GM13977 (cell line): ENCODE measurements at regions not wholly inside any gene's neighbourhood (a gene's known extent, or its start where the extent isn't known, plus 50 kb on each side); places are given as distances from the start of the nearest gene placed in this dataset.
"Not testable (repeated sequence)": the region's sequence is repeated elsewhere in the genome, so short reads cannot be mapped to it uniquely, and the experiment has no call there.

ENCODE experiments used
- DNase-seq: peaks from one replicate; pipeline ENCODE4 v3.0.0; 2012; ENCODE audit warnings: low spot score
- in situ Hi-C: fragments of 300-500 bp; cut with MboI; formaldehyde crosslinking; loops from one replicate; pipeline ENCODE4 v1.12.0; 2022; ENCODE audit warnings: low sequenced_read_pairs, low pct_unique_long_range_greater_than_20kb, mixed read lengths, inconsistent platforms; ENCODE audit not compliant: unreplicated experiment
- TF ChIP-seq, protein P1 (sequence below): IDR thresholded peaks from 2 replicates; pipeline ENCODE4 v1.5.1; 2012; ENCODE audit warnings: mild to moderate bottlenecking, control low read depth; ENCODE audit not compliant: insufficient read depth; ENCODE audit errors: extremely low read depth, missing control alignments

- TF ChIP-seq, protein P1, sequence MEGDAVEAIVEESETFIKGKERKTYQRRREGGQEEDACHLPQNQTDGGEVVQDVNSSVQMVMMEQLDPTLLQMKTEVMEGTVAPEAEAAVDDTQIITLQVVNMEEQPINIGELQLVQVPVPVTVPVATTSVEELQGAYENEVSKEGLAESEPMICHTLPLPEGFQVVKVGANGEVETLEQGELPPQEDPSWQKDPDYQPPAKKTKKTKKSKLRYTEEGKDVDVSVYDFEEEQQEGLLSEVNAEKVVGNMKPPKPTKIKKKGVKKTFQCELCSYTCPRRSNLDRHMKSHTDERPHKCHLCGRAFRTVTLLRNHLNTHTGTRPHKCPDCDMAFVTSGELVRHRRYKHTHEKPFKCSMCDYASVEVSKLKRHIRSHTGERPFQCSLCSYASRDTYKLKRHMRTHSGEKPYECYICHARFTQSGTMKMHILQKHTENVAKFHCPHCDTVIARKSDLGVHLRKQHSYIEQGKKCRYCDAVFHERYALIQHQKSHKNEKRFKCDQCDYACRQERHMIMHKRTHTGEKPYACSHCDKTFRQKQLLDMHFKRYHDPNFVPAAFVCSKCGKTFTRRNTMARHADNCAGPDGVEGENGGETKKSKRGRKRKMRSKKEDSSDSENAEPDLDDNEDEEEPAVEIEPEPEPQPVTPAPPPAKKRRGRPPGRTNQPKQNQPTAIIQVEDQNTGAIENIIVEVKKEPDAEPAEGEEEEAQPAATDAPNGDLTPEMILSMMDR, result no peak
- in situ Hi-C loops, result no loop called here
- DNase-seq, result no peak
These were observed 196.6 kb upstream of the XIST start for GRCh38 chrX:74049126-74049525.

- in situ Hi-C loops, DNase-seq: not testable (repeated sequence)
These were observed 181.6 kb upstream of the XIST start for GRCh38 chrX:74034066-74034465.

DNA sequence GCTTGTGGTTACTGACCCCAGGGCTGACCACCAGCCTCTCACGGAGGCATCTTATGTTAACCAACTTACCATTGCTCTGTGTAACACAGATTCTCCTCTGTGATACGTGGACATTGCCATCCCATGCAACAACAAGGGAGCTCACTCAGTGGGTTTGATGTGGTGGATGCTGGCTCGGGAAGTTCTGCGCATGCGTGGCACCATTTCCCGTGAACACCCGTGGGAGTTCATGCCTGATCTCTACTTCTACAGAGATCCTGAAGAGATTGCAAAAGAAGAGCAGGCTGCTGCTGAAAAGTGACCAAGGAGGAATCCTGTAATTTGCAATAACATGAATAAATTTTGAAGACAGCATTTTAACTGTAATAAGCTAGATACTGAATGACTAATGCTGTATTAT, 179.0 kb upstream of the XIST start:
- in situ Hi-C loops, DNase-seq: not testable (repeated sequence)

DNA sequence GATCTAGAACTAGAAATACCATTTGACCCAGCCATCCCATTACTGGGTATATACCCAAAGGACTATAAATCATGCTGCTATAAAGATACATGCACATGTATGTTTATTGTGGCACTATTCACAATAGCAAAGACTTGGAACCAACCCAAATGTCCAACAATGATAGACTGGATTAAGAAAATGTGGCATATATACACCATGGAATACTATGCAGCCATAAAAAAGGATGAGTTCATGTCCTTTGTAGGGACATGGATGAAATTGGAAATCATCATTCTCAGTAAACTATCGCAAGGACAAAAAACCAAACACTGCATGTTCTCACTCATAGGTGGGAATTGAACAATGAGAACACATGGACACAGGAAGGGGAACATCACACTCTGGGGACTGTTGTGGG, 178.3 kb upstream of the XIST start:
- in situ Hi-C loops, DNase-seq: not testable (repeated sequence)

- in situ Hi-C loops, DNase-seq: not testable (repeated sequence)
These were observed 172.6 kb upstream of the XIST start for GRCh38 chrX:74025145-74025544.

- TF ChIP-seq, protein P1, result no peak
- in situ Hi-C loops, result no loop called here
These were observed 170.7 kb upstream of the XIST start for GRCh38 chrX:74023203-74023602.

GRCh38 chrX:74018253-74018652, 165.7 kb upstream of the XIST start:
- no peak for DNase-seq
- TF ChIP-seq, protein P1, result no peak
- in situ Hi-C loops, result loop anchor here (5.0 kb wide), 1 partner anchor 161 kb away; no protein-coding TSS in a partner anchor

More at GRCh38 chrX:74023203-74023602, 170.7 kb upstream of the XIST start:
- DNase-seq, result no peak

DNA sequence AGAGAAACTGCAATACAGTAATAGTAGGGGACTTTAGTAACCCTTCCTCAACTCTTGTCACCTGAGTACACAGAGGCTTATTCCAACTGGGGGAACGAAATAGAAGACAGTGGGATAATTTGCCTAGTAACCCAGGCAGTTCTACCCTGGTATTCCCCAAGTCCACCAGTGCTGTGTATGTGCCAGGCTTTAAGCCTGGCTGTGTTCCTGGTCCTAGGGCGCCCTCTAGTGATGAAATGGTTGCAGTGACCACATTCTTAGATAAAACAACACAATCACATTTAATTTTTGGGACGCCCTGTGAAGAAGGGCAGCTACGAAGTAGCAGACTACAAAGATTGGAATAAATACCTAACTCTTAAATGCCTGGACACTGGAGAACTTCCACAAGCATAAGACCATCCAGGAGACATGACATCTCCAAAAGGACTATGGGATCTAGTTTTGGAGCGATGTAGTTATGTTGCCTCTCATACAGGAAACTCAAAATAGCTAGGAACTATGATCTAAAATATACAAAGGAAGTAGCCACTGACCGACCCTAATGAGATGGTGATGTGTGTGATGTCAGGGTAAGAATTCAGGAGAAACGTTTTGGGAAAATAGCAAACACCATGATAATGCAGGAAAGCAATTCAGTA, 163.0 kb upstream of the XIST start:
- in situ Hi-C loops, result loop anchor here (5.0 kb wide), 1 partner anchor 158 kb away; no protein-coding TSS in a partner anchor
- TF ChIP-seq, protein P1, result peak; percentile 87

GRCh38 chrX:74009041-74009440, 156.5 kb upstream of the XIST start:
- in situ Hi-C loops, result no loop called here
- TF ChIP-seq, protein P1, result no peak
- DNase-seq, result no peak

More for the DNA sequence above, 163.0 kb upstream of the XIST start:
- DNase-seq, result peak; percentile 69
